Embryonic facial prominence (tissue), 1 donor: ENCODE measurements at regions not wholly inside any gene's neighbourhood (a gene's known extent, or its start where the extent isn't known, plus 50 kb on each side); places are given as distances from the start of the nearest gene placed in this dataset.

ENCODE experiments used
- DNase-seq: peaks from one replicate; pipeline ENCODE4 v3.0.0-alpha.2; 2016; ENCODE audit errors: extremely low spot score

DNA sequence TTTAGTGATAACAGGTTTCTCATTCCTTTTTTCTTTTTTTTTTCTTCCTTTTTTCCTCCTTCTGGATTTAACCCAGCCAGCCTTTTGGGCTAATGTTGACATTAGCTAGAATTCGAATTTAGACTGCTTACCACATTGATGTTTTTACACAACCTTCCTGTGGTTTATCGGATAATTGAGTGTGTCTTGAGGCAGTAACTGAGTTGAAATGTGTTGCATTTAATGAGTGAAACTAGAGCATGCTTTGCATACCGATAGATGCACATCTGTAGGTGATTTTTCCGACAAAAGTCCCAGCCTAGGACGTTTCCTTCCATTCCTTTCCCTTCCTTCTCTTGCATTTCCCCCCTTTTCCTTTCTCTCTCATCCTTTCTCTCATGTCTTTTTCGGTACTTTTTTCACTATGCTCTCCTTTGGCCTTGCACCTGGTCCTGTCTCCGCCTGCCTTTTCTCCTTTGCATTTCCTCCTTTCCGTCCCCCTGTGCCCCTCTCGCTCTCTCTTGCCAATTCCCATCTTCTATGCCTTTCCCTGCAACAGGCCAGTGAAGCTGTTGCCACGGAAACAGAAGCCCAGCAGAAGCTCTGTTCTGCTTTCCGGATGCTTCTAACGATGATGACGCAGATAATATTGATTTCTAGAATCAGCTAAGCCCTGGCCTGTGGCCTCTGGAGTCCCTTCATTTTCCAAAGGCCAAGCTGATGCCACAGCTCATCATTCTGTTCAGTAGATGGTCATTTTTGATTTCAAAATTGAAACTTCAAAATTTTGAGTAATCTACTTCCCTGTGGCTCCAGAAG is 76.1 kb downstream of the SLC25A47 start:
- DNase-seq = no peak

DNA sequence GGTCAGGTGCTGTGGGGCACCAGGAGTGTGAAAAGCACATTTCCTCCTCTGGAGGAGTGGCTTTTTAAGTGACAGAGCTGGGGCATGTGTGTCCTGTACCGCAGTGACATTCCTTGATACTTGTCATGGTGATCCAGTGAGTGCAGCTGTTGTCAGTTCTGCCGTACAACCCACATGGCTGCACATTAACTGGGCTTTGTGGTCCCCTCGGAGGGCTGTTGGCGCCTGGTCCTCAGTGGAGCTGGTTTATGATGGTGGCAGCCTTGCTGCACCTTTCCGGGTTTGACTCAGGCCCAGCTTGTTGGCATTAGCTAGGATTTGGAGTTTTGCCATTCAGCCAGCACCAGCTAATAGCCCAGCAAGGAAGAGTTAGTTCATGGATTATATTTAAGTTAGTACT is 77.0 kb downstream of the SLC25A47 start:
- no peak for DNase-seq

DNA sequence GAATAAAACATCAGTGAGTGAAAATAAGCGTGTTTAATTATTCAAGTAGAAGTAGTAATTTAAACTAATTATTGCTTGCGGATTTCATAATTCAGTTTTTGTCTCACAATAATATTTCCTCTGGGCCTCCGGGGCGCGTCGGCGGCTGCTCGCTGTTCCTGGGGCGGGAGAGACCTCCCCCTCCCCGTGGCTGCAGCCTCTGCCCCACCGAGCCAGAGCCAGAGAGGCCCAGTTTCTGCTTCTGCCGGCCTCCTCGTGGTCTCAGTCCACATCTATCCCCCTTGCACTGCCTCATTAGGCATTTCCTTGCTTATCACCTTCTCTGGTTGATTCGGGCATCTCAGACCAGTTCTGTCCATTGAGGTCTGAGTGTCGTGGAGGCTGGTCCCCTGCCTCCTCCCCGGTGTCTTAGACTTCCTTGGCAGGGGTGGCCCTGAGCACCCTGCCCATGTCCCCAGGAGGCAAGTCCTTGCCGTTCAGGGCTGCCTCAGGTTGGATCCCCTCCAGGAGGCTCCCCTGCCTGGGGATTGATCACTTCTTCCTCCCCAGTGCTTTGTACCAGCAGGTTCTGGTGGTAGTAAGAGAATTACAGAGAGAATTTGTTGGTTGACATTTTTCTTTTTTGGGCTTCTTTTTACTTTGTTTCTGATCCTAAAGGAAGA is 78.0 kb downstream of the SLC25A47 start:
- no peak for DNase-seq

DNA sequence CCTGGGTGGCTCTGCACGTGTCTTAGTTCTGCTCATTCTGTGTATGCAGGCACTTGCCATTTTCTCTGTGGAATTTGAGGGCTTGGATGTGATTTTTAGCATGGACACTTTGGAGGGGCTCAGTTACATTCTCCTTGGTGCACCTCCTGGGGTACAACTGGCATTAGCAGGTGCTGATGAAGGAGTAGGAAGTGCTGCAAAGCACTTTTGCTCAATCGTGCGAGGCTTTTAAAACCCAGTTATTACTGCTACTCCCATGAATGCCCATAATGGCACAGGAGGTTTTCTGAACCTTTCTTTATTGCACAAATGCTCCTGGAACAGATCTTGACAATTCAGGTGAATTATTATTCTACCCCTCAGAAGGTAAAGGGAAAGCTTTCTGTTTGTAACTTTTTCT is 78.7 kb downstream of the SLC25A47 start:
- no peak for DNase-seq

DNA sequence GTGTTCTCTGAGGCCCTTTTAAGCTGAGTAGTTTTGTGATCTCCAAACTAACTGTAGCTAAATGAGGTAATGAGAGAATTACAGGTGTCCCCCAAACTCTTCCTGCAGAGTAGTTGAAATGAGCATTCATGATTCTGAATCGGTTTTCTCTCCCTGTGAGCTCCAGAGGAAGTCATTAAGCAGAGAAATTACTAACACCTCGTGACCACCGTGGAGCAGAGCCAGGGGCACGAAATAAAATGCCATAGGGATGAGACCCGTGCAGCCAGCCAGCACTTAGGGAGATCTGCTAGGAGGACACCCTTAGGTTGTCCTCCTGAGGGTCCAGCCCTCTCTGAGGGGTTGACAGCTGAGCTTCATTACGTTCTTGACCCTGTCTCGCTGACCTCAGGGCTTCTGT is 79.5 kb downstream of the SLC25A47 start:
- no peak for DNase-seq

DNA sequence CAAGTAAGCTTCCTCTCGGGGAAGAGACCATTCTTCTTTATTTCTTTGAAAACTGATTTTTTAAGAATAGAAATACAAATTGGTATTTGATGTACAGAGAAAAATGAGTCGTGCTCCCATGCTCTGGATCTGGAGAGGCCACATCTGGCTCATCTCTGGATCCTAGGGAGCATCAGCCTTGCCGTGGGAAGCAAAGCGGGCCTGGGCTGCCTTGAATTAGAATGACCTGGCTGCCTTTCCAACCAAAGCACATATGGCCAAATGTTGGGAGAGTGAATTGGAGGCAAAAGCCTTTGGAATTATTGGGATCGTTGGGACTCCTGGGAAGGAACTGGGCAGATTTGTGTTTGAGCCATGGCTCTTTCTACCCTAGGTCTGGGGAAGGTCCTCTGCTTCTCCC is 80.0 kb downstream of the SLC25A47 start:
- DNase-seq = no peak

DNA sequence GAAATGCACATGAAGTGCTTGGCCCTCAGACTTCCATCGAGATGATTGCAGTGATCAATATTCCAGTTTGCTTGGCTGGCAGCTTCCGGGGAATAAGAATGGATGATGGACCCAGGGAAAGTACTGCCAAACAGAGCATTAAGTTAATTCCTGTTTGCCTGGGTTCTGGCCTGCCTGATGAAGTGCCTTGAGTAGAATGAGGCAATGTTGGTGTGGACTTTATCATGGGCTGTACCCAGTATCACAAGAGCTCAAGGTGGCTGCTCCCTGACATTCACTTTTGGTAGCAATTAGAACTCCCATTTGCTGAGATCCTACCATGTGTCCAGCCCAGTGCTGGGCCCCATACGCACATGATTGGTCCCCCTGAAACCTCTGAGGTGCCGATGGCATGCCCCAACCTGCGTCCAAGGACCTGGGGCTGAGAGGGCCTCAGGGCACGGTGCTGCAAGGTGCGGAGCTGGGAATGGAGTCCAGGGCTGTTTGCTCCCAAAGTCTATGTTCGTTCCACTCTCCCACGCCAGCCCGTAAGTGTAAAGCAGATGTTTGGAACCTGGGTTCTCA is 80.7 kb downstream of the SLC25A47 start:
- no peak for DNase-seq

DNA sequence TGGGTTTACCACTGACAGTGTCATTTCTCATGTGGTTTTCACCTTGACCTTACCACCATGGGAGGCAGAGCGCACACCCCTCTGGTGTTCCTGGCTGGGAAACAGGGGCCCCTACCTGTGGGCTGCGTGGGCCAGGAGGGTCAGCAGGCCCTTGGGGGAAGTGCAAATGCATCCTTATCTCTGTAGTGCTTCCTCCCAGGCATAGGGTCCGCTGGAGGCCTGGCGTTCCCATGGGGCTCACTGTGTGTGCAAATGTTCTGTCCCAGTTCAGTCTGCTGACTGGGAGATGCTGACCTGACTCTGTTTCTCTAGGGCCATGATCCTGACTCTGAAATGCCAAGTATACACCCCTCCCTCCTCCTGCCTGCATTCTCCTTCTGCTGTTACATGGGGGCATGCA is 81.3 kb downstream of the SLC25A47 start:
- DNase-seq = no peak

DNA sequence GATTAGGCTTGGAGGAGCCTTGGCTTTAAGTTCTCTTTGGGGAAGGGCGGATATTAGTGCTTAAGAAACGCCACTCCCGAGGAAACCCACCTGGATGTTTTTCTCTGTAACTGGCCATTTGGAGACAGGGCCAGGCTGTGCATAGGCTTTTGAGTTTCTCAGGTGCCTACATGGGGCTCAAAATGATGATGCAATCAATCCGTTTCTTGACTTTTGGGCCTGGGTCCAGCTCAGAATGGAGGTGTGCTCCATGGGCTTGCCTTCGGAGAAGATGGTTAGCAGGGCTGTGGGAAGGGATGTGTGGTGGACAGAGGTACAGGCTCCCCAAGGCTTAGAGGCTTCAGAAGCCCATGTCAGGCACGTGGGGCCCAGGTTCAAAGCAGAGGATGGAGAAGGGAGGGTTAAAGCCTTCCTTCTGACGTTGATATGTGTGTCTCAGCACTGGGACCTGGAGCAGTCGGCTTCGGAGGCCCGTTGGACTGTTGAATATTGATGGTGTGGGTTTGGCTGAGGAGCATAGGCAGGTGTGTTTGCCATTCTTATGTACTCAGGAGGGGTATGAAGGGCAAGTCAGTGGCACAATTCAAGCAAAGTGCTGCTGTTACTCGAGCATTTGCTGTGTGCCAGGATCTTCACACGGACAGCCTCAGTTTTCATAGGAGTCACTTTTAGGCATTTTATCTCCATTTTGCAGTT is 82.8 kb downstream of the SLC25A47 start:
- DNase-seq = no peak

DNA sequence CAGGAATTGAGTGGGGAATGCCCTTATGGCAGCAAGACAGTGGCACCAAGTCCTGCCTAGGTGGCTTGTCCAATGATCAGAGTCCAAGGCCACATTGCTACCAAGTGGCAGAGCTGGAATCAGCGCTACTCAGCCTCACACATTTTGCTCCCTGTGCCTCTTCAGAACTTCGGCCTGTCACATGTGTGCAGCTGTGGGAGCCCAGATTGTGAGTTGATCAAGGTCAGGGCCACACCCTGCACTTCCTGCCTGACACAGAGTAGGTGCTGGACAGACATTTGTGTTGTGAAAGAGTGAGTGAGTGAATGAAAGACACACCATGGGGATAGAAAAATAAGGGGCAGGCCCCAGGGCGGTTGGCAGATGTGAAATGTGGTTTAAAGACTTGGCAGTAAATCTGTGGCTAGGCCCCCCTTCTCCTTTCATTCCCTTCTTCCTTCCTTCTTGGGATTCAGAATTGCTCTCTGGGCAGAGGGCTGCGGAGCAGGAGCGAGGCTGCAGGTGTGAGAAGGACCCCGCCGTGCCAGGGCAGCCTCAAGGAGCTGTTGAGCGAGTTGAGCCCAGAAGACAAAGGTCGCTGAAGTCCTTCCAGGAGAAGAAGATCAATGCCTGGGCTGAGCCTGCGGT is 83.5 kb downstream of the SLC25A47 start:
- DNase-seq = no peak

DNA sequence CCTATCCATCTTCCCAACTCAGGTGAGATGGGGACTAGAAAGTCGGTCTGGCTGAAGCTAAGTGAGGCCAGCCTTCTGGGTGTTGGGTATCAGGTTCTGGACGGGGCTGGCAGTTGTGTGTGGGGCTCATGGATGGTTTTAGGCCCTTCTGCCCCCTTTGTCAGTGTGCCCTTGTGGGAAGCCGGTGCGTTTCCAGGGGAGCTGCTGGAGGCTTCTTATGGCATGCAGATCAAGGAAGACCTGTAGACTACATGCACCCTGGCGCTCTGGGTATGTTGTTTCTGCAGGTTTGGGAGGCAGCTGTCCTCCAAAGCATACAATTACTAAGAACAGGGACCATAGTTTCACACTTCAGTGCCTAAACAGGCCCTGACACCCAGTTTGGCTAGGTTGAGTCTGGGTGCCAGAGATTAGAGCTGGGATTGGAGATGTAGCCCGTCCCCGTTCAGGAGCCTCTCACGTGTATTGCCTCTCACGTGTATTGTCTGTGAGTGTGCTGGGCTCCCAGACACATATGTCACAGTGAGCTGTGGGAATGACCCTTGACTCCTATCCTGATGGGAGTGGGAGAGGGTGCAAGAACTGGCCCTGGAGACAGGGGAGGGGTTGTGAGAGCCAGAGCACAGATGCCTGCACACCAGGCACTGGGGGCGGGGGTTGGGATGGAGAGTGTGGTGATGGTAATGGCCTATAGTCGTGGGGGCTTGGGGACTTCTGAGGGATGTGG is 84.4 kb downstream of the SLC25A47 start:
- no peak for DNase-seq

DNA sequence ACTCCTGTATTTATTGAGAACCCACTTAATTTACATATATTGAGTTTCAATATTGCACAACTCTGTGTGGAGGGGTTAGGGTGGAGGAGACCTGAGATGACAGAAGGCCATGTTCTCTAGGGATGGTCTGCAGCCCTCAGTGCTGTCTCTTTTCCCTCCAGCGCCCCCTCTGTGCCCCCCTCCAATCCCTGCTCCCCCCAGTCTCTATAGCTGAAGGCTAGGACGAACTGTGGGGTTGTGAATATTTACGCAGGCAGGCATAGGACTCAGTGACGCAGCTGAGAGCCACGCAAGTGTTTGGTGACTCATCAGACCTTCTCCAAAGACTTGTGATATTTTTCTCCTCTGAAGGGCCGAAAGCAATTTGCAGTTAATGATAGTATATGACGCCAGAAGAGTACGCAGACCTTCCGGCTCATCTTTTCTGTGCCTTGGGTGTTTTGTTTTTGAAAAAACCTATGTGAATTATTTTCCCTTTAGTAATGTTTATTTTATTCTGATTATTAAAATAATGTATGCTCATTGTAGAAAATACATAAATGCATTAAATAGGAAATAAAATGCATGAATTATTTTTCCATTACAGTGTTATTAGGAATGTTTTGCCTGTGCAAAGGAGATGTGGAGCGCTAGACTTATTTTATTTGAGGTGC is 85.3 kb downstream of the SLC25A47 start:
- no peak for DNase-seq

DNA sequence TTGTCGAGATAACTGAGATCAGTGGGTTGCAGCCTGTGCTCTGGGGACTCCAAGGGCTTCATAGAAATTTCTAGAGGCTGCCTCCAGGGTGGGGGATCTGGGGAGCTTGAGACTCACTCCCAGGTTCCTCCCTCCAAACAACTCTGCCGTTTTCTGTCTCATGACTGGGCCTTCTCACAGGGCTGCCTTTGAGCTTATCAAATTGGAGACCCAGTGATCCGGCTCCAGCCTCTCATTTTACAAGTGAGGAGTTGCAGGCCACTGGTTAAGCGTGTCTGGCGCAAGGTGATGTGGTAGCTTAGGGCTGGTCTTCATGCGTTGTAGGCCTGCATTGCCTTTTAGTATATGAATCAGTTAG is 85.8 kb downstream of the SLC25A47 start:
- no peak for DNase-seq

DNA sequence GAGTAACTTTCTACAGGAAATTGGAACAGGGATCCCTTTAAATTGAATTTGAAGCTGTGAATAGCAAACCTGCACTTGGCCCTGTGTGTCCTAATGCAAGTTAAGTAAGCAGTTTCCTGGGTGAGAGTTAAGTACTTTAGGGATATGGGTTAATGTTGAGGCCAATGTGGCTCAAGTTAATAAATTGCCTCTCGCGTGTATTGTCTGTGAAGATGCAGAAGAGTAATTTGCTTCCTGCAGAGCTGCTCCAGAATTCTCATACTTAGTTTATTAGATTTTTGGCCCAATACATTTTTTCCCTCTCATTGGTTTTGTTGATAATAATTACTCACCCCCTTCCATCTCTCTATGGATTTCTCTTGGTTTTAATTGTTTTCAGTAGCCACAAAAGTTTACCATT is 86.5 kb downstream of the SLC25A47 start:
- no peak for DNase-seq

DNA sequence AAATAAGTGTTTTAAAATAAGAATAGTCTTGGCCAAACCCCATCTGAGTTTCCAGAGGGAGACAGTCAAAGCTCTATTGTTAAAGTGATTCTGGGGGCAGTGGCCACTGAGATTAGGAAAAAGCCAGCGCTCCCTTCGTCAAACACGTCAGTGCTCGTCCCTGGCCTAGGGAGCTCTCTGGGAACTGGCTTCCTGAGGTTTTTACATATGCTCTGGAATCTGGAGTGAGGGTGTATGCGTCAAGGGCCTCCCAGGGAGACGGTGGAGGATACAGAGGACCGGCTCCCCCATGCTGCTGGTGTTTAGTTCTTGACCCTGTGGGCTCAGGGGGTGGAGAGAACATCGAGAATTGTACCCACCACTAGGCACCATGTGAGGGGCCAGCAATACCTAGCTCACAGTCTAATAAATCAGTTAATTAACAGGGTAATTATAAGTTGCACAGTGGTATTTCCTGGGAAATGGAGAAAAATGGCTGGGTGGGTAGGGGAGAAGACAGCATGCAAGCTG is 87.0 kb downstream of the SLC25A47 start:
- no peak for DNase-seq

DNA sequence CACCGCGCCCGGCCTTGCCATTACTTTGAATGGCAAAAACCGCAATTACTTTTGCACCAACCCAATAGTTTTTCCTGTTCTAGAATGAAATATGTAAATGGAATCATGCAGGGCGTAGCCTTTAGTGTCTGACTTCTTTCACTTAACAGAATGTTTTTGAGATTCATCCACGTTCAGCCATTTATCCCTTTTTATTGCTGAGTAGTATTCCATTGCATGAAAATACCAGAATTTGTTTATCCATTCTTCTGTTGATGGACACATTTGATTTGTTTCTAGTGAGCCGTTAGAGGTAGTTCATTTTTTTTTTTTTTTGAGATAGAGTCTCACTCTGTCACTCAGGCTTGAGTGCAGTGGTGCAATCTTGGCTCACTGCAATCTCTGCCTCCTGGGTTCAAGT is 90.6 kb downstream of the SLC25A47 start:
- no peak for DNase-seq

DNA sequence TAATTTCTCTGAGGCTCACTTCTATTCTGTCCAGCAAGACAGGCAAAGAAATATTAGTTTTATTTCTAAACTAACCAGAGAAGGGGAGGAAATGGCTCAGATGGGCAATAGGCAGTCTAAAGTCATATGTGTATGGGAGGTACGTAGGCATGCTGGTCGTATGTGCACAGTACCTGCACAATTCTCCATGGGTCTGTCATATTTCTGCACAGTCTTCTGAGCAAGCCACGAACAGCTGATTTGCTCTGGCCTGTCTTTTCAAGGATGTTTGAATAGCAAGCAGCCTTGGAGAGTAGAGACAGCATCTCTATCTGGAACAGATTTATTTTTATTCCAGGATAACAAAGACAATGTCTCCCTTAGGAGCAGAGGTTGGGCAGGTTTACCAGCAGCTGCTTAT is 92.1 kb downstream of the SLC25A47 start:
- DNase-seq = no peak

DNA sequence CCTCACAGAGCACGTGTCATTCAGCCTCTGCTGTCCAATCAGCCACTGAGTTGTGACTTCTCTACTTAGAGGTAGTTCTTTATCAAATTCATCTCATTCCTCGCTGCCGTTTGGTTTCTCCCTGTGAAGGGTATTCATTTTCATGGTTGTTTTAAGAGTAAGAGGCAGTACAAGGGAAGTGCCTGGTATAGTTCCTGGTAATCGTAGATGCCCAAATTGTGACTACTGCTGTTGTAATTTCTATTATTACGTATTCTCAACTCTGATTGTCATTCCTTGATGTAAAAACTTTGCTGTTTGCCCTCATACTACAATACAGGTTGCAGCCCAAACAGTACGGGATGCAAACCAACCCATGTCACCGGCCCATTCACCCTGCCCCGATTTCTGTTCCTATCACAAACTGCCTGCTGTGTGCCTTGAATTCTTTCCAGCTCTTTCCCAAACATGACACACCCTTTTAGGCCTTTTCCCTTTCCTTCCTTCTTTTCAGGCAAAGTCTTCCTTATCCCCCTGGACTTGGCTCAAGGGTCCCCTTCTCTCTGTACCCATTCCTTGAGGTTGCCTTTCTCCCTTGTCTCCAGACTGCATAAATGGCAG is 93.0 kb downstream of the SLC25A47 start:
- DNase-seq = no peak

DNA sequence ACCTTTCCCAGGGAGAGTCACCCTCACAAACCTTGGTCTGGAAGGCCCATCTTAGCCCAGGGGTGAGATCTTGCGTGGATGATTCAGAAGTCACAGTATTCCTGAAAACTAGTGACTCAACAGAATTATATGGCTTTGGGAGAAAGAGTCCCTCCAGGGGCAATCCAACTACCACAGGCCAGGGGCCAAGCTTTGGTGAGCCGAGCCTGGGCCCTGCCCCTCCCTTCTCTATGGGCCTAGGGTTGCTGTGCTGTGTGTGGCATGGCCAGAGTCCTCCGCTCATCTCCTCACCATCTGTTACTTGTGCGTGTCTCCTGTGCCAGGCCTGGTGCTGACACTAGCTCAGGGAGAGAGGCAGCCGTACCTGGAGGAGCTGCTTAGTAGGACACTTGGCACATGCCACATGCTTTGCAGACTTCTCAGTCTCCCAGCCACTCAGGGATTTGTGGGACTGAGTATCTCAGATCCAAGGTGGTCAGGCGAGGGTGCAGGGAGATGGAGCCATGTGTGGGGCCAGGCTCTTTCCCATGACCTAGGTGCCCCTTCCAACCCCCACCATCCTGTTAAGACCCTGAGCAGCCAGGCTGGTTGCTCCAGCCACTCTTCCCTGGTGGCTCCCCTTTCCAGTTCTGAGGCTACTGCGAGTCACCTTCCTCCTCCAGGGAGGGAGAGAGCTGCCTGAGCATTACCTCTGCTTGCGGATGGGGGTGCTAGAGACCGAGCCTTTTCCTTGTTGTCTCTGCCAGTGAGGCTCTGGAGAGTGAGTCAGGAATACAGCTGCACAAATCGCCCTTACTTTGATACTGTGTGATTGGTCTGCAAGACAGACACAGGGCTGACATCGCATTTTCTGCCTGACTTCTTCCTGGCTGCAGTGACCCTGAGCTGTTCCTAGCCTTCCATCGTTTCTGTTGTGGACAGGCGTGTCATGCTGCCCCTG is 94.1 kb downstream of the SLC25A47 start:
- DNase-seq = no peak
